Stimulated activated CD8-positive, alpha-beta memory T cell treated with anti-CD3 and anti-CD28 coated beads, Interleukin-15, amount 100 ng/mL, for 1 hour (primary cell): ENCODE measurements at regions not wholly inside any gene's neighbourhood (a gene's known extent, or its start where the extent isn't known, plus 50 kb on each side); places are given as distances from the start of the nearest gene placed in this dataset.

Source experiments
- DNase-seq: peaks from one replicate; pipeline ENCODE4 v3.0.0-alpha.2; 2020; ENCODE audit warnings: low read depth

GRCh38 chr19:29093553-29093908 is 119.4 kb downstream of the UQCRFS1 start:
- no peak for DNase-seq

GRCh38 chr19:29092712-29093552 is 120.0 kb downstream of the UQCRFS1 start:
- DNase-seq = no peak

GRCh38 chr19:29090783-29091526 is 122.0 kb downstream of the UQCRFS1 start:
- DNase-seq = no peak

- DNase-seq = no peak
Observed at GRCh38 chr19:29089315-29089870, 123.6 kb downstream of the UQCRFS1 start.

GRCh38 chr19:29088761-29089160 is 124.2 kb downstream of the UQCRFS1 start:
- DNase-seq = no peak

- no peak for DNase-seq
Observed at GRCh38 chr19:29086646-29087045, 126.3 kb downstream of the UQCRFS1 start.

GRCh38 chr19:29086182-29086581 is 126.8 kb downstream of the UQCRFS1 start:
- DNase-seq = no peak

GRCh38 chr19:29085630-29086029 is 127.3 kb downstream of the UQCRFS1 start:
- DNase-seq = no peak

GRCh38 chr19:29085206-29085605 is 127.7 kb downstream of the UQCRFS1 start:
- no peak for DNase-seq

- no peak for DNase-seq
Observed at GRCh38 chr19:29084266-29084665, 128.7 kb downstream of the UQCRFS1 start.

- no peak for DNase-seq
Observed at GRCh38 chr19:29083863-29084262, 129.1 kb downstream of the UQCRFS1 start.

- DNase-seq = no peak
Observed at GRCh38 chr19:29079356-29080032, 133.5 kb downstream of the UQCRFS1 start.

GRCh38 chr19:29076963-29077362 is 136.0 kb downstream of the UQCRFS1 start:
- no peak for DNase-seq

GRCh38 chr19:29076161-29076560 is 136.8 kb downstream of the UQCRFS1 start:
- DNase-seq = no peak

- no peak for DNase-seq
Observed at GRCh38 chr19:29075149-29075548, 137.8 kb downstream of the UQCRFS1 start.

- DNase-seq = no peak
Observed at GRCh38 chr19:29074579-29074978, 138.4 kb downstream of the UQCRFS1 start.

GRCh38 chr19:29067831-29068230 is 145.1 kb downstream of the UQCRFS1 start:
- DNase-seq = no peak

GRCh38 chr19:29062475-29063435 is 150.2 kb downstream of the UQCRFS1 start:
- no peak for DNase-seq

- DNase-seq = no peak
Observed at GRCh38 chr19:29060813-29061364, 152.1 kb downstream of the UQCRFS1 start.

- no peak for DNase-seq
Observed at GRCh38 chr19:29056535-29056934, 156.4 kb downstream of the UQCRFS1 start.
